IPS-NIHi7 (cell line): ENCODE measurements at regions not wholly inside any gene's neighbourhood (a gene's known extent, or its start where the extent isn't known, plus 50 kb on each side); places are given as distances from the start of the nearest gene placed in this dataset.

Experiments used
- DNase-seq: peaks from one replicate; pipeline ENCODE4 v3.0.0; 2012; ENCODE audit warnings: mixed read lengths; ENCODE audit errors: extremely low spot score

- no peak for DNase-seq
Observed at GRCh38 chr1:78359666-78360065, 131.1 kb upstream of the PTGFR start.

- DNase-seq: no peak
Observed at GRCh38 chr1:78360584-78360983, 130.2 kb upstream of the PTGFR start.

- DNase-seq: no peak
Observed at GRCh38 chr1:78367700-78368099, 123.1 kb upstream of the PTGFR start.

GRCh38 chr1:78369546-78369945 is 121.2 kb upstream of the PTGFR start:
- no peak for DNase-seq

- no peak for DNase-seq
Observed at GRCh38 chr1:78370356-78370755, 120.4 kb upstream of the PTGFR start.

GRCh38 chr1:78370779-78371482 is 119.8 kb upstream of the PTGFR start:
- no peak for DNase-seq

GRCh38 chr1:78373676-78374075 is 117.1 kb upstream of the PTGFR start:
- DNase-seq: no peak

- DNase-seq: no peak
Observed at GRCh38 chr1:78375996-78376395, 114.8 kb upstream of the PTGFR start.

GRCh38 chr1:78377356-78377928 is 113.3 kb upstream of the PTGFR start:
- no peak for DNase-seq

- DNase-seq: no peak
Observed at GRCh38 chr1:78383923-78384322, 106.9 kb upstream of the PTGFR start.

GRCh38 chr1:78385744-78386462 is 104.9 kb upstream of the PTGFR start:
- no peak for DNase-seq

GRCh38 chr1:78387201-78387600 is 103.6 kb upstream of the PTGFR start:
- no peak for DNase-seq

- DNase-seq: no peak
Observed at GRCh38 chr1:78387871-78388270, 102.9 kb upstream of the PTGFR start.

- no peak for DNase-seq
Observed at GRCh38 chr1:78388275-78388674, 102.5 kb upstream of the PTGFR start.

GRCh38 chr1:78401148-78401547 is 89.6 kb upstream of the PTGFR start:
- no peak for DNase-seq

GRCh38 chr1:78408192-78408591 is 82.6 kb upstream of the PTGFR start:
- DNase-seq: no peak

GRCh38 chr1:78408810-78409209 is 82.0 kb upstream of the PTGFR start:
- DNase-seq: no peak

GRCh38 chr1:78410643-78411042 is 80.1 kb upstream of the PTGFR start:
- DNase-seq: no peak

GRCh38 chr1:78411707-78412106 is 79.1 kb upstream of the PTGFR start:
- no peak for DNase-seq

GRCh38 chr1:78415165-78415564 is 75.6 kb upstream of the PTGFR start:
- DNase-seq: no peak

GRCh38 chr1:78419309-78419708 is 71.5 kb upstream of the PTGFR start:
- DNase-seq: no peak

GRCh38 chr1:78420181-78420580 is 70.6 kb upstream of the PTGFR start:
- DNase-seq: no peak

- no peak for DNase-seq
Observed at GRCh38 chr1:78420688-78421087, 70.1 kb upstream of the PTGFR start.
